OCI-LY3 (cell line): ENCODE measurements at regions not wholly inside any gene's neighbourhood (a gene's known extent, or its start where the extent isn't known, plus 50 kb on each side); places are given as distances from the start of the nearest gene placed in this dataset.

Experiments used
- EZH2phosphoT487 ChIP-seq: fragments of 200-600 bp; shearing (Covaris generic); IDR thresholded peaks from 2 replicates; pipeline ENCODE4 v1.6.1; 2018; ENCODE audit warnings: antibody characterized with exemption, mixed run types, low read depth
- TF ChIP-seq, protein P1 (sequence below): fragments of 200-600, 300-600 bp; sonication (generic); IDR thresholded peaks from 2 replicates; pipeline ENCODE4 v1.5.1; 2014; ENCODE audit warnings: antibody characterized with exemption, low read length, low read depth

DNA sequence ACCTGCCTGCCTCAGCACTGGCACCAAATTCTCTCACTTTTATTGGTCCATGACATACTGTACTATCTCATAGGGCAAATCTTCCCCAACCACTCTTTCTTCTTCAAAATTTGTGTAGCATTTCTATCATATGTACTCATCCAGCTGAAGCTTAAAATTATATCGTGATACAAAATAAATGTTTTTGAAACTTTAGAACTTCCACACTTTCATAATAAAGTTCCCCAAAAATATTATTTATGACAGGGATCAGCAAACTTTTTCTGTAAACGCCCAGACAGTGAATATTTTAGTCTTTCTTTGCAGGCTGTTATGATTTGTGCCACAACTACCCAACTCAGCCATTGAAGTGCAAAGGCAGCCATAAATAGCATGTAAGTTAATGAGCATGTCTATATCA, 76.2 kb upstream of the POU3F3 start:
- TF ChIP-seq, protein P1, sequence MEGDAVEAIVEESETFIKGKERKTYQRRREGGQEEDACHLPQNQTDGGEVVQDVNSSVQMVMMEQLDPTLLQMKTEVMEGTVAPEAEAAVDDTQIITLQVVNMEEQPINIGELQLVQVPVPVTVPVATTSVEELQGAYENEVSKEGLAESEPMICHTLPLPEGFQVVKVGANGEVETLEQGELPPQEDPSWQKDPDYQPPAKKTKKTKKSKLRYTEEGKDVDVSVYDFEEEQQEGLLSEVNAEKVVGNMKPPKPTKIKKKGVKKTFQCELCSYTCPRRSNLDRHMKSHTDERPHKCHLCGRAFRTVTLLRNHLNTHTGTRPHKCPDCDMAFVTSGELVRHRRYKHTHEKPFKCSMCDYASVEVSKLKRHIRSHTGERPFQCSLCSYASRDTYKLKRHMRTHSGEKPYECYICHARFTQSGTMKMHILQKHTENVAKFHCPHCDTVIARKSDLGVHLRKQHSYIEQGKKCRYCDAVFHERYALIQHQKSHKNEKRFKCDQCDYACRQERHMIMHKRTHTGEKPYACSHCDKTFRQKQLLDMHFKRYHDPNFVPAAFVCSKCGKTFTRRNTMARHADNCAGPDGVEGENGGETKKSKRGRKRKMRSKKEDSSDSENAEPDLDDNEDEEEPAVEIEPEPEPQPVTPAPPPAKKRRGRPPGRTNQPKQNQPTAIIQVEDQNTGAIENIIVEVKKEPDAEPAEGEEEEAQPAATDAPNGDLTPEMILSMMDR: no peak
- TF ChIP-seq EZH2phosphoT487: no peak
